ENCODE measurements at regions not wholly inside any gene's neighbourhood (a gene's known extent, or its start where the extent isn't known, plus 50 kb on each side); places are given as distances from the start of the nearest gene placed in this dataset.

GRCh38 chr22:34588871-34589545 is 476.9 kb upstream of the ISX start:
- TF ChIP-seq CTCF (IDR thresholded peaks at IDR 0.05 in 2 of 3, conservative IDR thresholded peaks at IDR 0.05 in 1 of 3; ENCODE audit: borderline replicate concordance in 1 of 3, insufficient read depth in 1 of 3, low read depth in 2 of 3, low read length in 2 of 3): no peak
- no peak for TF ChIP-seq EZH2 (IDR thresholded peaks at IDR 0.05)
- TF ChIP-seq REST (IDR thresholded peaks at IDR 0.05; ENCODE audit: low read depth): no peak
- no peak for TF ChIP-seq SIN3A (IDR thresholded peaks at IDR 0.05; ENCODE audit: low read depth)
- no peak for TF ChIP-seq FOSL1 (IDR thresholded peaks at IDR 0.05; ENCODE audit: low read depth)
- no peak for TF ChIP-seq SP1 (IDR thresholded peaks at IDR 0.05; ENCODE audit: low read depth)
- TF ChIP-seq ATF3 (IDR thresholded peaks at IDR 0.05): no peak
- no peak for TF ChIP-seq POLR2A (IDR thresholded peaks at IDR 0.05; ENCODE audit: borderline replicate concordance, extremely low read depth, insufficient read depth, insufficient read length)
- TF ChIP-seq POLR2AphosphoS5 (IDR thresholded peaks at IDR 0.05; ENCODE audit: low read depth, low read length): no peak
- no peak for TF ChIP-seq ZFX (IDR thresholded peaks at IDR 0.05)
